ENCODE measurements at regions not wholly inside any gene's neighbourhood (a gene's known extent, or its start where the extent isn't known, plus 50 kb on each side); places are given as distances from the start of the nearest gene placed in this dataset.
A peak's percentile ranks its signal among the peaks of the same experiment; 100 is the strongest.

- Histone ChIP-seq H3K36me3 (no peaks in the 10 kb centered on the region), H3K27me3 (no peaks in the 10 kb centered on the region), H3K4me3 (no peak overlapping the region), H3K27ac (no peak overlapping the region), H3K9me3 (no peaks in the 10 kb centered on the region), H3K4me1 (no peaks in the 10 kb centered on the region)
- ATAC-seq: no peak
- intact Hi-C loops (cut with DNase I): no loop called here
- no peak for DNase-seq
- no peak for TF ChIP-seq CTCF (IDR thresholded peaks at IDR 0.05)
Observed at GRCh38 chr18:52275817-52276216, 64.2 kb upstream of the DCC start.

- TF ChIP-seq CTCF (IDR thresholded peaks at IDR 0.05): no peak
- no peak for ATAC-seq
- H3K9me3 ChIP-seq: no peaks in the 10 kb centered on the region
Observed at GRCh38 chr18:52277785-52278184, 62.2 kb upstream of the DCC start.

GRCh38 chr18:52278191-52278590 lies 61.8 kb upstream of the DCC start:
- Histone ChIP-seq H3K4me3 (no peak overlapping the region), H3K4me1 (no peaks in the 10 kb centered on the region), H3K9me3 (no peaks in the 10 kb centered on the region), H3K36me3 (no peaks in the 10 kb centered on the region), H3K27ac (no peak overlapping the region), H3K27me3 (no peaks in the 10 kb centered on the region)
- ATAC-seq (peak; percentile 33), DNase-seq (no peak)
- intact Hi-C loops (cut with DNase I): no loop called here
- TF ChIP-seq CTCF (IDR thresholded peaks at IDR 0.05): no peak

More at GRCh38 chr18:52277785-52278184, 62.2 kb upstream of the DCC start:
- no peak for DNase-seq
- no peak overlapping the region for H3K27ac ChIP-seq
- H3K27me3 ChIP-seq: no peaks in the 10 kb centered on the region
- intact Hi-C loops (cut with DNase I): no loop called here
- H3K4me3 ChIP-seq: no peak overlapping the region
- H3K36me3 ChIP-seq: no peaks in the 10 kb centered on the region
- H3K4me1 ChIP-seq: no peaks in the 10 kb centered on the region

GRCh38 chr18:52280702-52281101 lies 59.3 kb upstream of the DCC start:
- Histone ChIP-seq H3K9me3 (no peaks in the 10 kb centered on the region), H3K27me3 (no peaks in the 10 kb centered on the region), H3K36me3 (no peaks in the 10 kb centered on the region), H3K27ac (no peak overlapping the region), H3K4me1 (no peaks in the 10 kb centered on the region), H3K4me3 (no peak overlapping the region)
- DNase-seq (no peak), ATAC-seq (no peak)
- no peak for TF ChIP-seq CTCF (IDR thresholded peaks at IDR 0.05)
- intact Hi-C loops (cut with DNase I): no loop called here

GRCh38 chr18:52283927-52284326 lies 56.1 kb upstream of the DCC start:
- ATAC-seq (no peak), DNase-seq (no peak)
- H3K27ac ChIP-seq: no peak overlapping the region
- no peak for TF ChIP-seq CTCF (IDR thresholded peaks at IDR 0.05)
- H3K9me3 ChIP-seq: no peaks in the 10 kb centered on the region
- no peaks in the 10 kb centered on the region for H3K36me3 ChIP-seq
- no peak overlapping the region for H3K4me3 ChIP-seq
- H3K27me3 ChIP-seq: no peaks in the 10 kb centered on the region
- H3K4me1 ChIP-seq: no peaks in the 10 kb centered on the region
- intact Hi-C loops (cut with DNase I): no loop called here
